Stimulated activated CD4-positive, alpha-beta T cell treated with anti-CD3 and anti-CD28 coated beads, Interleukin-12 subunit alpha, Interleukin-12 subunit beta, amount 100 ng/mL, for 24 hours (primary cell): ENCODE measurements at regions not wholly inside any gene's neighbourhood (a gene's known extent, or its start where the extent isn't known, plus 50 kb on each side); places are given as distances from the start of the nearest gene placed in this dataset.

Experiments used
- DNase-seq, 2 experiments: peaks; one replicate each; pipeline ENCODE4 v3.0.0-alpha.2; 2020; ENCODE audit warnings: low read depth in 2 of 2

GRCh38 chr2:44825702-44826101, 115.8 kb upstream of the SIX3 start:
- DNase-seq = no peak

GRCh38 chr2:44826601-44827000, 114.9 kb upstream of the SIX3 start:
- no peak for DNase-seq

- DNase-seq = no peak
Measured at GRCh38 chr2:44829771-44830170, 111.7 kb upstream of the SIX3 start.

- DNase-seq = no peak
Measured at GRCh38 chr2:44833171-44834069, 108.1 kb upstream of the SIX3 start.

DNA sequence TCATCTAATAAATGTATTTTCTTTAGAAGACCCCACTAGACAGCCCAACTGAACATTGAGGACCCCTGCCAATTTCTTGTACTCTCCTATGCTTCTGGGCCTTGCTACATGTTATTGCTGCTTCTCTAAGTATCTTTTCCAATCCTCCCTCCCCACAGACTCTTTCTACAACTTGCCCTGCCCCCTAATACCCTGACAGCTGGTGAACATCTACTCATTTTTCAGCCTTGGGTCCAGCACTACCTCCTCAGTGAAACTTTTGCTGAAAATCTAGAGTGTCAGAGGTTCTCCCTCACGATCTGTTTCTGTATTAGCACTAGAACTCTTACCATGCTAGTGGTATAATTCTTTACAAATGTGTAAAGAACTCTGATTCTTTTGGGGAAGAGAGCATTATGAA, 106.8 kb upstream of the SIX3 start:
- DNase-seq = no peak

DNA sequence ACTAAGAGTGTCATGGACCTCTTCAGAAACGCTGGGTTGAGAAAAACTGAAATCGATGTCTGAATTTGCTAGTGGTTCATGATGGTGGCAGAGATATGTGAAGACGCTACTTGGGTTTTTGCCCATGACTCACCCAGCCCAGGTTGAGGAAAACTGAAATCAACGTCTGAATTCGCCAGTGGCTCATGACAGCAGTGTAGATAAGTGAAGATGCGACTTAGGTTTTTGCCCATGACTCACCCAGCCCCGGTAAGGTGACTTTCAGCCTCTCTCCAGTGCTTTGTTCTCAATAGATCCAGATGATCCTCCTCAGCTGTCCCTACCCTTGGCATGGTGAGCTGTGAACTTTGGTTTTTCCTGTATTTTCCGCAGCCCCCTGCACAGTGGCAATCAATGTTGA, 105.3 kb upstream of the SIX3 start:
- DNase-seq = peak in 1 of 2 experiments; percentile 48

GRCh38 chr2:44836916-44837315, 104.6 kb upstream of the SIX3 start:
- no peak for DNase-seq

DNA sequence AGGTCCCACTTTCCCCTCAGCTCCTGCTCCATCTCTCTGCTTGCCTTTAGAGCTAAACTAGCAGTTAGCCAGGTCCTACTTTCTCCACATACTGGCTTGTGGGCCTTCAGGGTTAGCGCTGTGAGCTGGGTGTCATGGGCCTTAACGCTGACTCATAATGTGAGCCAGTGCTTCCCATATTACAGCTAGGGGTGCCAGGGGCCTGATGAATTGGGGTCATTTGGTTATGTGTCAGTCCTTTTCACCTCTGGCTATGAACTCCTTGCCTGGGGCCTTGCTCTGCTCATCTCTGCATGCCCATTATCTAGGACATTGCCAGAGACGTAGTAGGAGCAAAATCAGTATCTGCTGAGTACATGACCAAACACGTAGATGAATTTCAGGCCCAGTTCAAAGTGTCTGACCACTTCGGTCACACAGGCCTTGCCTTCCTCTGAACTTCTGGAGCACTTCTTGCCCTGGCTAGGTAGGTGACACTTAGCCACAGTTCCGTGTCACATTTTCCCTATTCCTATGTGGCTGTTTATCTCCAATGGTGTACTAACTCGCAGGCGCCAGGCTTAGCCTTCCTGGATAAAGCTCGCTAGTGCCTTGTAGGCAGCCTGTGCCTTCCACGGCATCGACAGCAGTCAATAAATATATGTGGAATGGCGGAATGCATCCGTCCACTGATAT, 103.2 kb upstream of the SIX3 start:
- no peak for DNase-seq

DNA sequence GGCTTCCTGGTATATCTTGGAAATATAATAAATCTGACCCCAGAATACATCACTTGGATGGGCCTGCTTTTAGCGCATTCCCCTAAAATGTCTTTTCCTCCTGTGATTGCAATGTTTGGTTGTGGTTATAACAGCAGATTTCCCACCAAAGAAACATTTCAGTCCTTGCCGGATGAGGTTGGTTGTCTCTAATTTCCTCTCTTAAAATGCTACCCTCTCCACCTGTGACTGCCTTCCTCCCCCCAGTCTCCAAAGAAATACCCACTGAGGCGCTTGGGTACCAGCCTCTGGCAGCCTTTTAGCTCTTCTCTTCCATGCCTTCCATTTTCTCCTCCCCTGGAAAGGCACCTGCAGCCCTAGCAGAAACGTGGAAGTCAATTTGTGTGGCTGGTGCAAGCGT, 102.1 kb upstream of the SIX3 start:
- DNase-seq = no peak

GRCh38 chr2:44839771-44840502, 101.6 kb upstream of the SIX3 start:
- DNase-seq = no peak

GRCh38 chr2:44840503-44840850, 101.0 kb upstream of the SIX3 start:
- no peak for DNase-seq

DNA sequence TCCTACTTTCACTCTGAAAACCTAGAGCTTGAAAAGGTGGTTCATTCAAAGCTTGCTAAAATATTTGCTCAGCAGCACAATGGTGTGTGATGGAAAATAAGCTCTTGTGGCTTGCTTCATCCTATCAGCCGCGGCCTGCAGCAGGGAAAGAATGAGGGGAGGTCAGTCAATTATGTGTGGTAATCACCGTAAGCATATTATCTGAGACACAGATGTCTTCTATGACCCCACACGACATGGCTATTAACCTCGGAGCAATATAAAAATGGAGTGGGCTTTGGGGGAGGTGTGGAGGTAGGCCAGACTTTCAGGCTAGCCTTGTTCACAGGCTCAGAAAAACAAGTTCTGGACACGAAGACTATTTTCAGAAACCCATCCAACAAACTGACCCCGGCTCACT, 98.4 kb upstream of the SIX3 start:
- DNase-seq = no peak

- no peak for DNase-seq
Measured at GRCh38 chr2:44843641-44844310, 97.7 kb upstream of the SIX3 start.

DNA sequence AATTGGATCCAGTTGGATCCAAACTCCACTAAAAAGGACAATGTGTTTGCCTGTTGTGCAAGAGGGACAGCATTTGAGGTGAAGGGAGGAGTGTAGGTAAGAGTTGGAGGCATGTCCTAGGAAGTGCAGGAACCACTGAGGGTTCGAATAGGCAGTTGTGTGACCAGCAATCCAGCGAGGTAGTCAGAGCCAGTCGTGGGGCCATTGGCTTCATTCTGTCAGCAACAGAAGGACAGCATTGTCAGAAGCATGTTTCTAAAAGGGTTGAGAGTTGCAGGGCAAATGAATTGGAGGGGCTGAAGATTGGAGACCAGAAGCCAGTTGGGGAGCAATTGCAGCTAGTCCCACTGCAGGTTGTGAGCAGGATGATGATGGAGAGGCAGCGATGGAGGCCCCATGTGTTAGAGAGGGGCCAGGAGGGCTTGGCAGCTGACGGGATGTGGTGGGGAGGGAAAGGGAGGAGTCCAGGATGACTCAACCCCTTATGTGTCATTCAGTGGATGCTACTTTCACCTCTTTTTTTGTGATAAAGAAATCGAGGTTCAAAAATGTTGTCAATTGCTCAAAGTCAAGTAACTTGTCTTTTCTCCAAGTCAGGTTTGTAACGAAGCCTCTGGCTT, 96.7 kb upstream of the SIX3 start:
- no peak for DNase-seq

GRCh38 chr2:44848026-44848425, 93.5 kb upstream of the SIX3 start:
- no peak for DNase-seq

DNA sequence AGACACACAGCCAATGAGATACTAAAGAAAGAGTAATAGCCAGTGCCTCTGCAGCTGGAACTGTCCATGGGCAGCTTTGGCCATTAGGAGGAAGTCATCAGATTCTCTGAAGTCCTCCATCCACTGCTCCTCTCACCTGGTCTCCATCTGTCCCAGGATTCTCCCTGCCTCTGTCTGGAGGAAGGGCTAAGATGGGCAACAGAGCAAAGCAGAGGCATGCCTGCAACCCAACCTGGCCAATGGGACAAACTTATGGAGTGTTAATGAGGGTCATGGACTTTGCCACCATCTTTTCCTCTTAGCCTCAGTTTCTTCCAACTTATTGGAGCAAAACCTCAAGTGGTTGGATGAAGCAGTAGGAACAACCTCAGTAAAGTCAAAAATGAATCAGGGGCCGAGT, 91.5 kb upstream of the SIX3 start:
- no peak for DNase-seq

GRCh38 chr2:44851518-44851917, 90.0 kb upstream of the SIX3 start:
- DNase-seq = no peak

GRCh38 chr2:44852594-44852993, 88.9 kb upstream of the SIX3 start:
- DNase-seq = no peak

GRCh38 chr2:44859337-44859736, 82.2 kb upstream of the SIX3 start:
- no peak for DNase-seq

DNA sequence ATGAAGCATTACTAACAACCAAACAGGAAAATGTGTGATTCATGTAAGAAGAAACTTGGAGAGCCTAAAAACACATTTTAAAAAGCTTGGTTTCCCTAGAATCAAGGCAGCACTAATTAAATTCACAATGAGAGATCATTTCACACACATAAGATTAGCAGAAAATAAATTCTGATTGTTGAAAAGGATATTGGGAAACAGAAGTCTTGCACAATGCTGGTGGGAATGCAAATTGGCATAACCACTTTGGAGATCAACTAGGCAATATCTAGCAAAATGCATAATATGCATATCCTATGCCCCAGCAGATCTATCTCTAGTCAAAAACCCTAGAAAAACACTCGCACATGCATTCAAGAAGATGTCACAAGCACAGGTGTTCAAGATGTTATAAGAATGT, 75.3 kb upstream of the SIX3 start:
- DNase-seq = no peak

DNA sequence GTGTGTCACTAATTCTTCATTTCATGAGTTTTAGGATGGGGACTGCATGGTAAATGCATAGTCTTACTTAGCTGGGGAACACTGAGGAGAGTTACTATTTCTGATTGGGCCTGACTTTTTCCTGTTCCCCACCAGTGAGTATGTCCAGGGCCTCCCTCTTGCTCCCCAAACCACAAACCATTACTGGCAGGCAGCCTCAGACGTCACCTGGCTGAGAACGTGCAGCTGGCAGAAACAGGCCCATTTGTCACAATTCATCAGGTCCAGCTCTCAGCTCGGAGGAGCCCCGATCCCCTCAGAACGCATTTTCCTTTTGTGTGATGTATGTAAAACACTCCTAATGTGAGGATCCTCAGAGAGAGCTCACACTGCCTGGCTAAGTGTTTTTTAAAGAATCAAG, 71.7 kb upstream of the SIX3 start:
- no peak for DNase-seq

- no peak for DNase-seq
Measured at GRCh38 chr2:44877417-44877816, 64.1 kb upstream of the SIX3 start.
